Keratinocyte (primary cell): ENCODE measurements at regions not wholly inside any gene's neighbourhood (a gene's known extent, or its start where the extent isn't known, plus 50 kb on each side); places are given as distances from the start of the nearest gene placed in this dataset.

ENCODE experiments used
- DNase-seq: peaks from one replicate; pipeline ENCODE4 v3.0.0-alpha.2; 2011; ENCODE audit warnings: low read depth, missing footprints, low spot score
- FAIRE-seq: peaks from 2 replicates; lab custom pipeline; 2011; peaks lifted over from hg19 to GRCh38; lab: Jason Lieb, UNC
- H2AFZ ChIP-seq: 2 replicates; pipeline ENCODE4 v1.6.0; 2012; ENCODE audit warnings: low read length, control low read depth, inconsistent platforms; ENCODE audit not compliant: control insufficient read depth
- H3K27ac ChIP-seq: 2 replicates; pipeline ENCODE4 v1.5.1; 2011; ENCODE audit warnings: low read length; ENCODE audit not compliant: control insufficient read depth, insufficient read depth
- H3K27me3 ChIP-seq: 3 replicates; pipeline ENCODE4 v1.6.0; 2011; ENCODE audit warnings: low read length; ENCODE audit not compliant: control insufficient read depth, insufficient read depth; ENCODE audit errors: extremely low read depth
- H3K36me3 ChIP-seq, 2 experiments: 2 replicates in 1 of 2; 3 replicates in 1 of 2; pipeline ENCODE4 v1.5.1; 2011; ENCODE audit warnings: low read length in 2 of 2, mild to moderate bottlenecking in 1 of 2; ENCODE audit not compliant: control insufficient read depth in 2 of 2, insufficient read depth in 2 of 2; ENCODE audit errors: extremely low read depth in 1 of 2
- H3K4me1 ChIP-seq: 3 replicates; pipeline ENCODE4 v1.5.1; 2011; ENCODE audit warnings: low read length; ENCODE audit not compliant: control insufficient read depth, insufficient read depth; ENCODE audit errors: extremely low read depth
- H3K4me2 ChIP-seq: 3 replicates; pipeline ENCODE4 v1.6.0; 2011; ENCODE audit warnings: low read depth, low read length; ENCODE audit not compliant: control insufficient read depth, insufficient read depth; ENCODE audit errors: extremely low read depth
- H3K4me3 ChIP-seq, 3 experiments: fragments of 200-600 bp in 1 of 3; sonication (generic) in 1 of 3; 2 replicates in 2 of 3; 3 replicates in 1 of 3; pipeline ENCODE4 v1.5.1; 2011 to 2016; ENCODE audit warnings: low read length in 3 of 3, mild to moderate bottlenecking in 3 of 3, control low read depth in 2 of 3, inconsistent platforms in 1 of 3, low read depth in 1 of 3, mixed read lengths in 1 of 3, mixed run types in 1 of 3, moderate library complexity in 1 of 3; ENCODE audit not compliant: control insufficient read depth in 2 of 3, insufficient read depth in 2 of 3; ENCODE audit errors: extremely low read depth in 1 of 3
- H3K79me2 ChIP-seq: 2 replicates; pipeline ENCODE4 v1.6.0; 2012; ENCODE audit warnings: low read length; ENCODE audit not compliant: control insufficient read depth, insufficient read depth
- H3K9ac ChIP-seq: 3 replicates; pipeline ENCODE4 v1.6.0; 2011; ENCODE audit warnings: low read length; ENCODE audit not compliant: control insufficient read depth, insufficient read depth; ENCODE audit errors: extremely low read depth
- H3K9me1 ChIP-seq: 3 replicates; pipeline ENCODE4 v1.6.0; 2011; ENCODE audit warnings: low read length; ENCODE audit not compliant: control insufficient read depth, insufficient read depth; ENCODE audit errors: extremely low read depth
- H3K9me3 ChIP-seq: 2 replicates; pipeline ENCODE4 v1.5.1; 2012; ENCODE audit warnings: low read depth, low read length; ENCODE audit not compliant: control insufficient read depth
- H4K20me1 ChIP-seq: 3 replicates; pipeline ENCODE4 v1.6.0; 2011; ENCODE audit warnings: low read length; ENCODE audit not compliant: control insufficient read depth, insufficient read depth; ENCODE audit errors: extremely low read depth
- CTCF ChIP-seq, 3 experiments: IDR thresholded peaks in 1 of 3; conservative IDR thresholded peaks in 1 of 3; optimal IDR thresholded peaks in 1 of 3; 2 replicates in 2 of 3; 3 replicates in 1 of 3; pipeline versions ENCODE3 to v1.5.1; 2011; ENCODE audit warnings: low read length in 3 of 3, mild to moderate bottlenecking in 3 of 3, moderate library complexity in 2 of 3, control low read depth in 1 of 3, inconsistent platforms in 1 of 3; ENCODE audit not compliant: insufficient read depth in 2 of 3; ENCODE audit errors: extremely low read depth in 1 of 3
- EZH2 ChIP-seq: IDR thresholded peaks from one replicate; pipeline ENCODE4 v1.6.1; 2012; ENCODE audit warnings: inconsistent platforms, mild to moderate bottlenecking, low read length, moderate library complexity
- dilution Hi-C: fragments of 300-500 bp; cut with MboI; formaldehyde crosslinking; loops from one replicate; pipeline ENCODE4 v1.7.0; 2020; ENCODE audit warnings: low sequenced_read_pairs; ENCODE audit not compliant: extremely low pct_ligation_motif_present

GRCh38 chr20:55557191-55557590 is 448.1 kb downstream of the CBLN4 start:
- no peak for DNase-seq
- dilution Hi-C loops, result no loop called here
- Histone ChIP-seq H3K4me3 (no peak overlapping the region), H3K9me3 (no peaks in the 10 kb centered on the region), H4K20me1 (no peaks in the 10 kb centered on the region), H3K4me2 (no peak overlapping the region), H3K27ac (no peak overlapping the region), H3K9me1 (no peaks in the 10 kb centered on the region), H3K79me2 (no peaks in the 10 kb centered on the region), H2AFZ (no peak overlapping the region), H3K9ac (no peak overlapping the region), H3K4me1 (no peaks in the 10 kb centered on the region), H3K36me3 (no peaks in the 10 kb centered on the region), H3K27me3 (no peaks in the 10 kb centered on the region)
- TF ChIP-seq EZH2, result no peak
- no peak for TF ChIP-seq CTCF (optimal IDR thresholded peaks at IDR 0.05 in 1 of 3, IDR thresholded peaks at IDR 0.05 in 1 of 3, conservative IDR thresholded peaks at IDR 0.05 in 1 of 3; ENCODE audit: extremely low read depth in 1 of 3, insufficient read depth in 2 of 3, low read length in 3 of 3)
- no peak for FAIRE-seq

DNA sequence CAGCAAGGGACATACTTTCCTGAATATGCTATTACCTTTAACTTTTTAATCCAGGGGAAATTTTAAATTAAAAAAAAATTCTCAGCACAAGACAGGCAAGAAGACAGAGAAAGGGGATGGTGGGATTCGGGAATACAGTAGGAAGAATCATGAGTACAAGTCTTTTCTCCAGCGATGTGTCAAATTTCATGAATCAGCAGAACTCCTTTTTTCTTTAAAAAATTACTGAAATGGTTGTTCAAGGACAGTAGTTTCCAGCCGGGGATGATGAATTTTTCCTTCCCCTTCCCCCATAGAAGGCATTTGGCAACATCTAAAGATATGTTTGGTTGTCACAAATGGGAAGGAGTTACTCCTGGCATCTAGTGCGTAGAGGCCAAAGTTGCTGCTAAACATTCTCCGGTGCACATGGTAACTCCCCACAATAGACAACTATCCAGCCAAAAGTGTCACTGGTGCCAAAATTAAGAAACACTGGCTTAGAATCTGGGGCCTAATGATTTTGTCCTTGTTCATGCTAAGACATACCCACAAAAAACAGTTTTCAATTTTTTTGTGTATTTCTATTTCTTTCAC is 450.2 kb downstream of the CBLN4 start:
- no peaks in the 10 kb centered on the region for H4K20me1 ChIP-seq
- TF ChIP-seq EZH2, result no peak
- TF ChIP-seq CTCF (optimal IDR thresholded peaks at IDR 0.05 in 1 of 3, IDR thresholded peaks at IDR 0.05 in 1 of 3, conservative IDR thresholded peaks at IDR 0.05 in 1 of 3; ENCODE audit: extremely low read depth in 1 of 3, insufficient read depth in 2 of 3, low read length in 3 of 3), result no peak
- dilution Hi-C loops, result no loop called here
- no peak overlapping the region for H3K27ac ChIP-seq
- no peak overlapping the region for H3K4me3 ChIP-seq
- H3K27me3 ChIP-seq, result no peaks in the 10 kb centered on the region
- H3K9me1 ChIP-seq, result no peaks in the 10 kb centered on the region
- DNase-seq, result no peak
- no peak overlapping the region for H3K9ac ChIP-seq
- no peaks in the 10 kb centered on the region for H3K4me1 ChIP-seq
- no peak for FAIRE-seq
- H3K9me3 ChIP-seq, result no peaks in the 10 kb centered on the region
- H3K4me2 ChIP-seq, result no peak overlapping the region
- H3K79me2 ChIP-seq, result no peaks in the 10 kb centered on the region
- no peaks in the 10 kb centered on the region for H3K36me3 ChIP-seq
- H2AFZ ChIP-seq, result no peak overlapping the region
